IgD-negative memory B cell (primary cell): ENCODE measurements at regions not wholly inside any gene's neighbourhood (a gene's known extent, or its start where the extent isn't known, plus 50 kb on each side); places are given as distances from the start of the nearest gene placed in this dataset.
A peak's percentile ranks its signal among the peaks of the same experiment; 100 is the strongest.

ENCODE experiments used
- H3K27ac Mint-ChIP-seq, 3 donors: one replicate each; pipeline ENCODE4 v1.8.0; 2020 to 2022; ENCODE audit warnings: mild to moderate bottlenecking in 3 of 3, mixed read lengths in 3 of 3, moderate library complexity in 1 of 3
- H3K27me3 Mint-ChIP-seq: one replicate; pipeline ENCODE4 v1.8.0; 2021; ENCODE audit warnings: mixed read lengths
- H3K36me3 Mint-ChIP-seq: one replicate; pipeline ENCODE4 v1.8.0; 2020; ENCODE audit warnings: mild to moderate bottlenecking, mixed read lengths
- H3K4me1 Mint-ChIP-seq, 3 donors: one replicate each; pipeline ENCODE4 v1.8.0; 2020 to 2022; ENCODE audit warnings: mixed read lengths in 3 of 3, mild to moderate bottlenecking in 1 of 3
- H3K4me3 Mint-ChIP-seq, 4 donors: one replicate each; pipeline ENCODE4 v1.8.0; 2020 to 2022; ENCODE audit warnings: mild to moderate bottlenecking in 4 of 4, mixed read lengths in 4 of 4, moderate library complexity in 3 of 4
- H3K9me3 Mint-ChIP-seq, 3 donors: one replicate each; pipeline ENCODE4 v1.8.0; 2020 to 2021; ENCODE audit warnings: mixed read lengths in 3 of 3, mild to moderate bottlenecking in 1 of 3

GRCh38 chr3:55201779-55202178 lies 273.9 kb upstream of the LRTM1 start:
- Mint-ChIP-seq H3K27ac (no peak overlapping the region), H3K36me3 (peaks cover 2% of the 10 kb centered on the region), H3K4me3 (no peak overlapping the region), H3K9me3 (peaks cover 0 to 6% (median 4%) of the 10 kb centered on the region in 3 donors), H3K4me1 (no peaks in the 10 kb centered on the region), H3K27me3 (peaks cover 2% of the 10 kb centered on the region)

DNA sequence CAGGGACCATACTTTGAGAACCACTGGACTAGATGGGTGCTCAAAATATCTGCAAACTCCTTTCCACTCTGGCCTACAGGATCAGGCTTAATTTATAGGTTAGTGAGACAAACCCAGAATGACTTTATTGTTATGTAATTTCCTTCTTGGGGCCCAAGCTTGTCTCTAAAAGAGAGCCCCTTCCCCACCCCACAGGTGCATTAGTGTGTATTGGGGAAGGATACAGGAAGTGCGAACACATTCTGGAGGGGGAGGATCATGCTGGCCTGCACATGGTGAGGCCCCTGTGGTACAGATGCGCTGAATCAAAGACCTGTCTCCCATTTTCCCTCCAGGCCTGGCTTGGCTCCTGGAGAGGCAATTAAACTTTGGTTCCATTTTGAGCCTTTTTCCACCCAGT lies 273.0 kb upstream of the LRTM1 start:
- no peak overlapping the region for H3K4me3 Mint-ChIP-seq
- no peak overlapping the region for H3K27ac Mint-ChIP-seq
- H3K9me3 Mint-ChIP-seq = peaks cover 0 to 6% (median 3%) of the 10 kb centered on the region in 3 donors
- no peaks in the 10 kb centered on the region for H3K4me1 Mint-ChIP-seq
- H3K27me3 Mint-ChIP-seq = peaks cover 2% of the 10 kb centered on the region
- no peaks in the 10 kb centered on the region for H3K36me3 Mint-ChIP-seq

DNA sequence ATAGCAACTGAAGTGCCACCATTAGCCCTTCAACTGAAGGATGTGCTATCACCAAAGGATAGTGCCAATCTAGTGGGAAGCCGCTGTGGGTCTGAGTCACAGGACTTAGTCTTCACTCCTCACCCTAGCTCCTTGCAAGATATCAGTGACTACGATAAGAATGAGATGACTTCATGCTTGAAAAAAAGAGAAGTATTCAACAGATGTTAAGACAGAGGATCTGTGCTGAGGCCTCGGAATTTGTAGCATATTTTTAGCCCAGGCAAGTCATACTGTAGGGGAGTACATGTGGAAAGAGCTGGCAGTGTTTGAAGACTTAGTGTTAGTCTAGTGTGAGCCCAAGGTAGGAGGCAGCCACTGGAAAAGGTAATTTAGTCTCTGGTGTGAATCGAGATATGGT lies 270.7 kb upstream of the LRTM1 start:
- Mint-ChIP-seq H3K27me3 (peaks cover 2% of the 10 kb centered on the region), H3K36me3 (no peaks in the 10 kb centered on the region), H3K4me3 (no peak overlapping the region), H3K9me3 (peaks cover 2 to 6% (median 3%) of the 10 kb centered on the region in 3 donors), H3K27ac (no peak overlapping the region), H3K4me1 (no peaks in the 10 kb centered on the region)

- Mint-ChIP-seq H3K27me3 (peaks cover 2% of the 10 kb centered on the region), H3K4me1 (no peaks in the 10 kb centered on the region), H3K36me3 (no peaks in the 10 kb centered on the region), H3K9me3 (peaks cover 4 to 9% (median 5%) of the 10 kb centered on the region in 3 donors), H3K27ac (no peak overlapping the region), H3K4me3 (no peak overlapping the region)
Observed at GRCh38 chr3:55197021-55197420, 269.2 kb upstream of the LRTM1 start.

DNA sequence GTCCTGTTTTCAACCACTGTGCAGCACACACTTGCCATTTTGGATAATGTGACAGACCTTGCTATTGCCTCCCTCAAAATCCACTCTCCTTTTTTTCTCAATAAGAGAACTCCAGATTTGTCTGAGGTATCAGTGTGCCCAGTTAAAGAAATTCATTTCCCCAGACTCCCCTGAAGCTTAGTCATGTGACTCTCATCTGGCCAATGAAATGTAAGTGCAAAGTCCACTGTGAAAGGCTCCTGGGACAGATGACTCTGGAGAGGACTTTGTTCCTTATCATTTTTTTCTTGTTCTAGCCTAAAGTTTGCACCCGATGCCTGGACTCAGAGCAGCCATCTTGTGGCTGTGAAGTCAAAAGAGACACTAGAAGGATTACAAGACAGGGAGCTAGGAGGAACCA lies 268.6 kb upstream of the LRTM1 start:
- Mint-ChIP-seq H3K27ac (no peak overlapping the region), H3K9me3 (peaks cover 4 to 9% (median 5%) of the 10 kb centered on the region in 3 donors), H3K36me3 (no peaks in the 10 kb centered on the region), H3K4me1 (no peaks in the 10 kb centered on the region), H3K4me3 (no peak overlapping the region), H3K27me3 (peaks cover 2% of the 10 kb centered on the region)

DNA sequence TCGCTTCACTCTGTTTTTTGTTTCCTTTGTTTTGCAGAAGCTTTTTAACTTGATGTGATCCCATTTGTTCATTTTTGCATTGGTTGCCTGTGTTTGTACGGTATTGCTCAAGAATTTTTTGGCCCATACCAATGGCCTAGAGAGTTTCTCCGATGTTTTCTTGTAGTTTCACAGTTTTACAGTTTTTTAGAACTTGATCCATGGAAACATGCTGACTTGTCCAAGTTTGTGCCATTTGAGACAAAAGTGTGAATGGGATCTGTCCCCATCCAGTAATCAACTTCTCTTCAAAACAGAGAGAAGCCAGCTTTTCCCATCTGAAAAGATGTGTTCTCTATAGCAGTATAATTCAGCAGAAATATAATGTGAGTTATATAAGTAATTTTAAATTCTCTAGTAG lies 266.5 kb upstream of the LRTM1 start:
- Mint-ChIP-seq H3K27ac (no peak overlapping the region), H3K9me3 (peaks cover 4 to 8% (median 5%) of the 10 kb centered on the region in 3 donors), H3K4me3 (no peak overlapping the region), H3K36me3 (no peaks in the 10 kb centered on the region), H3K4me1 (no peaks in the 10 kb centered on the region), H3K27me3 (peaks cover 2% of the 10 kb centered on the region)

DNA sequence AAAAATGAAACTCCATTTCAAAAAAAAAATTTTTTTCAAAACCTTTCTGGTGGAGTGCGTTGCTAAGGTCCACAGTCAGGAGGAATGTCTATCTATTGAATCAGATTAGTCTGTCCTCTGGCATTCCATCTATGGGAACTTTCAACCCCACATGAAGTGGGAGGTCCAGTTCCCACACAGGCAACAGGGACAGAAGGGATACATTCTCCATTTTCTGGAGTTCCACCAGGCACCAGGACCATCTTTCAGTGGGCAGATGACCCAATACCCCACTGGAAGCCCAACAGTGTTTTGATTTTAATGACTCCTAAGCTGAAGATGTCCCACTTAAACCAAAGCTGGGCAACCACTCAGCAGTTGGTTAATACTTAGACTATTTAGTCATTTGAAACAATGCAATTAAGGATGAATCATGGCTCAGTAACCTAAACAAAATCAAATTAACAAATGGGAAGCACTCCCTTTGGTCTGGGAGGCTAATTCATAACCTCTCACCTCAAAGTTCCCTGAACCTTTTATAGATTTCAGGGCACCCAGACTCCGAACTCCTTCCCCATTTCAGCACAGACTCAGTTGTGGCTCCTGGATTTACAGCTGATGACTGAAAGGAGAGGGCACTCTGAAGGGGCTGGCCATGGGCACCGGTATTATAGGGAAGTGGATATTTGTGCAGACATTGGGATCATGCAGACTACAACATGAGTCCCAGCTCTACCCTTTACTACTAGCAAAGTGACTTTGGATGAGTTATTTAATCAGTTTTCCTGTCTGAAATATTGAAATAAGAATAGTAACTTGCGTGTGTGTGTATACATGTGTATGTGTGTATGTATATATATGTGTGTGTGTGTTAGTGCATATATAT lies 264.3 kb upstream of the LRTM1 start:
- H3K27ac Mint-ChIP-seq = no peak overlapping the region
- H3K36me3 Mint-ChIP-seq = peaks cover 1% of the 10 kb centered on the region
- no peaks in the 10 kb centered on the region for H3K4me1 Mint-ChIP-seq
- no peak overlapping the region for H3K4me3 Mint-ChIP-seq
- H3K9me3 Mint-ChIP-seq = peaks cover 5 to 8% (median 7%) of the 10 kb centered on the region in 3 donors
- H3K27me3 Mint-ChIP-seq = no peaks in the 10 kb centered on the region

DNA sequence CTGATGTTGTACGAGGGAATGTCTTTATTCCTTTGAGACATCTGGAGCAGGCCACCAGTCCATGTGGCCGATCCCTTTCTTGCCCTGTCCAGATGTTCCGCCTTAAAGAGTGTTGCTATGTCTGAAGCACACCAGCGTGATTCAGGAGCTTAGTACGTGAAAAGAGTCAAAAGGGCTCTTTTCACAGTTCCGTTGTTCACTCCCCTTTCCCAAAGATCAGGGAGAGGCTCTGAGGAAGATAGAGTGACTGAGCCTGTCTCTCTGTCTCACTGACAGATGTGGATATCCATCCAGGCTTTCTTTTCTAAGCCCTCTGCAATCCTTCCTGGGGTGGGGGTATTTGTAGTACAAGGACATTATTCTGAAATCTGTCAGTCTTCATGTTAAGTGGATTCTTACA lies 262.5 kb upstream of the LRTM1 start:
- no peaks in the 10 kb centered on the region for H3K27me3 Mint-ChIP-seq
- peaks cover 1% of the 10 kb centered on the region for H3K36me3 Mint-ChIP-seq
- H3K9me3 Mint-ChIP-seq = peaks cover 3 to 9% (median 8%) of the 10 kb centered on the region in 3 donors
- no peaks in the 10 kb centered on the region for H3K4me1 Mint-ChIP-seq
- H3K4me3 Mint-ChIP-seq = no peak overlapping the region
- no peak overlapping the region for H3K27ac Mint-ChIP-seq

DNA sequence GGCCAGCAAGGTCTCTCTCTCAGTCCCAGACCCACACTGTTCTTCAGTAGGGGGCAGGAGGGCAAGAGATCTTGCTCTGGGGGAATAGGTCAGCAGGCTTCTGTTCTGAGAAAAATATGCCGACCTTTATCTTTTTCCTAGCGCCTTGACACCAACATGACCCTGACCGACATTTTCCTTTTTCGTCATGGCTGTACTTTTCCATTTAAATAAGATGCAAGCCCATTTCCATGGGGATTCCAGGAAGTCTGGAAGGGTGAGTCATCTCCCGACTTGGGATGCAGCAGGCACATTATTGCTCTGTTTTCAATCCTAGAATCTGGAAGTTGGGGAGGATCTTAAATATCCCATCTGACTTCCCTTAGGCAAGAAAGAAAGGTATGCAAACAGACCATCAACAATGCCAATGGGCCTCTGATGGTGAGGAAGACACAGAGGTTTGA lies 261.5 kb upstream of the LRTM1 start:
- peaks cover 3 to 9% (median 8%) of the 10 kb centered on the region in 3 donors for H3K9me3 Mint-ChIP-seq
- no peak overlapping the region for H3K4me3 Mint-ChIP-seq
- peaks cover 1% of the 10 kb centered on the region for H3K36me3 Mint-ChIP-seq
- H3K4me1 Mint-ChIP-seq = no peaks in the 10 kb centered on the region
- no peak overlapping the region for H3K27ac Mint-ChIP-seq
- no peaks in the 10 kb centered on the region for H3K27me3 Mint-ChIP-seq

DNA sequence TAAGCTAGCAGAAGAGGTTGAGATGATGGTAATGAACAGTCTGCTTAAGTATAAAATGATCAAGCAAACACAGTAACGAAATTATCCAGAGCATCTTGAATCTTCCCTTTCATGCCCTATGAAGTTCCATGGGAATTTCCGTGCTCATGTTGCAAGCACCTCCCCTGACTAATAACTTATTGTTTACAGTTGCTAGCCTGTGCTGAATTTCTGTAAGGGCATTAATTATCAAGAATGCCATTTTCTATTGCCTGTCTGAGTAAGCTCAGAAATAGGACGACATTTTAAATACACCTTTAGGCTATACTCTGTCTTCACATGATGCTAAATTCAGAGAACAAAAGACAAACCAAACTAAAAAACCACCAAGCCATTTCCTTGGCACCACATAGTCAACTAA lies 257.5 kb upstream of the LRTM1 start:
- Mint-ChIP-seq H3K4me1 (no peaks in the 10 kb centered on the region), H3K9me3 (peaks cover 0 to 5% (median 4%) of the 10 kb centered on the region in 3 donors), H3K4me3 (no peak overlapping the region), H3K36me3 (peaks cover 1% of the 10 kb centered on the region), H3K27ac (peak overlapping the region in 1 of 3 donors; percentile 7), H3K27me3 (no peaks in the 10 kb centered on the region)

- Mint-ChIP-seq H3K4me3 (no peak overlapping the region), H3K9me3 (peaks cover 0 to 2% (median 0%) of the 10 kb centered on the region in 3 donors), H3K4me1 (no peaks in the 10 kb centered on the region), H3K36me3 (peaks cover 1% of the 10 kb centered on the region), H3K27me3 (peaks cover 2% of the 10 kb centered on the region), H3K27ac (no peak overlapping the region)
Observed at GRCh38 chr3:55183201-55183600, 255.3 kb upstream of the LRTM1 start.

GRCh38 chr3:55180936-55181535 lies 253.2 kb upstream of the LRTM1 start:
- H3K4me1 Mint-ChIP-seq = no peaks in the 10 kb centered on the region
- no peak overlapping the region for H3K27ac Mint-ChIP-seq
- H3K4me3 Mint-ChIP-seq = no peak overlapping the region
- H3K9me3 Mint-ChIP-seq = no peaks in the 10 kb centered on the region
- peaks cover 2% of the 10 kb centered on the region for H3K27me3 Mint-ChIP-seq
- no peaks in the 10 kb centered on the region for H3K36me3 Mint-ChIP-seq

DNA sequence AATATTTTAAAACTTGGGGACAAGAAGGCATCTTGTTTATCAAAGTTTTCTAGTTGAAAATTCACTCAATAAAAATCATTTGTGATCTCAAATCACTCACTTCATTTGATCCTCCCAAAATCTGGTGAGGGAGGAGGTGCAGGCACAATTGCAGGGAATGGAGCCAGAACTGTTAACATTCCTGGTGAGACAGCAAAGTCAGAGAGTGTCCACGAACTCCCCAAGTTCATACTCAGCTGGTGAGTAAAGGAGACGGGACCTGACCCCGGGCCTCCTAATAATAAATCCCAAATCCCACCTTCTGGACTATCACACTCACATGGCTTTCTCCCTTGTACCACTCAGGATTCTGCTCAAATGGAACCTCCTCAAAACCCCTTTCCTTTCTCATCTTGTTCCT lies 252.3 kb upstream of the LRTM1 start:
- Mint-ChIP-seq H3K36me3 (no peaks in the 10 kb centered on the region), H3K4me3 (no peak overlapping the region), H3K4me1 (no peaks in the 10 kb centered on the region), H3K9me3 (no peaks in the 10 kb centered on the region), H3K27me3 (peaks cover 2% of the 10 kb centered on the region), H3K27ac (no peak overlapping the region)

- H3K4me1 Mint-ChIP-seq = no peaks in the 10 kb centered on the region
- H3K9me3 Mint-ChIP-seq = no peaks in the 10 kb centered on the region
- no peak overlapping the region for H3K4me3 Mint-ChIP-seq
Observed at GRCh38 chr3:55178336-55178735, 250.5 kb upstream of the LRTM1 start.

GRCh38 chr3:55177749-55178148 lies 249.9 kb upstream of the LRTM1 start:
- no peak overlapping the region for H3K27ac Mint-ChIP-seq
- no peaks in the 10 kb centered on the region for H3K9me3 Mint-ChIP-seq
- H3K36me3 Mint-ChIP-seq = no peaks in the 10 kb centered on the region
- H3K4me1 Mint-ChIP-seq = no peaks in the 10 kb centered on the region
- peaks cover 2% of the 10 kb centered on the region for H3K27me3 Mint-ChIP-seq
- H3K4me3 Mint-ChIP-seq = no peak overlapping the region

More at GRCh38 chr3:55178336-55178735, 250.5 kb upstream of the LRTM1 start:
- H3K36me3 Mint-ChIP-seq = no peaks in the 10 kb centered on the region
- H3K27me3 Mint-ChIP-seq = peaks cover 2% of the 10 kb centered on the region
- no peak overlapping the region for H3K27ac Mint-ChIP-seq

GRCh38 chr3:55175423-55175822 lies 247.6 kb upstream of the LRTM1 start:
- Mint-ChIP-seq H3K9me3 (peaks cover 2 to 3% (median 2%) of the 10 kb centered on the region in 3 donors), H3K4me3 (no peak overlapping the region), H3K36me3 (no peaks in the 10 kb centered on the region)

More at GRCh38 chr3:55175423-55175822, 247.6 kb upstream of the LRTM1 start:
- no peaks in the 10 kb centered on the region for H3K4me1 Mint-ChIP-seq
- no peak overlapping the region for H3K27ac Mint-ChIP-seq
- peaks cover 2% of the 10 kb centered on the region for H3K27me3 Mint-ChIP-seq
